ENCODE measurements at regions not wholly inside any gene's neighbourhood (a gene's known extent, or its start where the extent isn't known, plus 50 kb on each side); places are given as distances from the start of the nearest gene placed in this dataset.

DNA sequence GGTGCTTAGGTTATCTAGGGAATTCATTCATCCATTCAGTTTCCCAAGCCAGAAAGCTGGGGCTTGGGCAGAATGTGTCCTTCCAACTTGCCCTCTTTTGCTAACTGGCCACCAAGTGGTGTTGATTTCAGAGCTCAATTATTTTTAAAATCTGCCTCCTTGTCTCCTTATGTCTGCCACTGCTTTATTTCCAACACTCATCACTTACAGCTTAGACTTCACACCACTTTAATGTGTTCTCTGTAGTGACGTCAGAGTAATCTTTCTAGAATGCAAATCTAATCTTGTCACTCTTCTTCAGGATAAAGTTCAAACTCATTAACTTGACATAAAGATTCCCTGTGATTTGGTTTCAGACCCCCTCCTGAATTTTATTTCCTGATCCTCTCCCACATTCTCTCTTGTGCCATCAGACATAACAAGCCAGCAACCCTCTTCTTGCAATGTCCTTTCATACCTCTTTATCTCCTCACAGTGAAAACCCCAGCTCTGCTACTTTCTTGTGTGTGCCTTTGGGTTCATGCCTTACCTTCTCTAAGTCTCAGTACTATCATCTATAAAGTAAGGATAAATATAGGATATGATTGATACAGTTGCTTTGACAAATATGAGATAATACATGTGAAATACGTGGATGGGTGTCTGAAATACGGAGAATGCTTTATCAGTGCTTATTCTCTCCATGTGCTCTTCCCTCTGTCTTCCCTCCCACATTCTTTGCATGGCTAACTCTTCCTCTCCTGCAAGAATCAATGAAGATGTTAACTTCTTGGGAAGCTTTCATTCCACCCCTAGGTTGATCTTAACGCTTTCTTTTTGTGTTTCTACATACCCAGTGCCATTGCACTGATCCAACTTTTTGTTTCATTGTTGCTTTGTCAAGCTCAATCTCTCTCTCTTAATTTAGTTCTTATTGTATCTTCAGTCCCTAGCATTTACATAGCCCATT lies 522.7 kb upstream of the FZD8 start:
- no peaks in the 10 kb centered on the region for H3F3A ChIP-seq (ENCODE audit: low read depth)
- no peaks in the 10 kb centered on the region for H3K9me2 ChIP-seq (replicated peaks; ENCODE audit: low read depth, low read length)
- no peaks in the 10 kb centered on the region for H3K36me3 ChIP-seq (ENCODE audit: insufficient read depth, low read length)
- H4K20me1 ChIP-seq (ENCODE audit: insufficient read depth, low read length, poor library complexity, severe bottlenecking), result no peaks in the 10 kb centered on the region
- no peak for TF ChIP-seq EZH2phosphoT487 (IDR thresholded peaks at IDR 0.05; ENCODE audit: borderline replicate concordance)
- TF ChIP-seq, protein P1, sequence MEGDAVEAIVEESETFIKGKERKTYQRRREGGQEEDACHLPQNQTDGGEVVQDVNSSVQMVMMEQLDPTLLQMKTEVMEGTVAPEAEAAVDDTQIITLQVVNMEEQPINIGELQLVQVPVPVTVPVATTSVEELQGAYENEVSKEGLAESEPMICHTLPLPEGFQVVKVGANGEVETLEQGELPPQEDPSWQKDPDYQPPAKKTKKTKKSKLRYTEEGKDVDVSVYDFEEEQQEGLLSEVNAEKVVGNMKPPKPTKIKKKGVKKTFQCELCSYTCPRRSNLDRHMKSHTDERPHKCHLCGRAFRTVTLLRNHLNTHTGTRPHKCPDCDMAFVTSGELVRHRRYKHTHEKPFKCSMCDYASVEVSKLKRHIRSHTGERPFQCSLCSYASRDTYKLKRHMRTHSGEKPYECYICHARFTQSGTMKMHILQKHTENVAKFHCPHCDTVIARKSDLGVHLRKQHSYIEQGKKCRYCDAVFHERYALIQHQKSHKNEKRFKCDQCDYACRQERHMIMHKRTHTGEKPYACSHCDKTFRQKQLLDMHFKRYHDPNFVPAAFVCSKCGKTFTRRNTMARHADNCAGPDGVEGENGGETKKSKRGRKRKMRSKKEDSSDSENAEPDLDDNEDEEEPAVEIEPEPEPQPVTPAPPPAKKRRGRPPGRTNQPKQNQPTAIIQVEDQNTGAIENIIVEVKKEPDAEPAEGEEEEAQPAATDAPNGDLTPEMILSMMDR (conservative IDR thresholded peaks at IDR 0.05; ENCODE audit: low read length), result no peak
- H3K4me3 ChIP-seq (ENCODE audit: low read length, poor library complexity, severe bottlenecking), result no peak overlapping the region
- H3K4me1 ChIP-seq (ENCODE audit: insufficient read depth, low read length, poor library complexity, severe bottlenecking), result no peaks in the 10 kb centered on the region
- no peak overlapping the region for H3K9ac ChIP-seq (ENCODE audit: low read depth, low read length, poor library complexity, severe bottlenecking)
- no peak overlapping the region for H3K4me2 ChIP-seq (ENCODE audit: low read depth, low read length, poor library complexity, severe bottlenecking)
- H3K79me2 ChIP-seq (ENCODE audit: insufficient read depth, low read length), result no peaks in the 10 kb centered on the region
- H3K9me3 ChIP-seq (ENCODE audit: insufficient read depth, low read depth, low read length), result no peaks in the 10 kb centered on the region
- H2AFZ ChIP-seq (ENCODE audit: low read length), result no peak overlapping the region
- no peaks in the 10 kb centered on the region for H3K27me3 ChIP-seq (ENCODE audit: insufficient read depth, low read length, poor library complexity, severe bottlenecking)

DNA sequence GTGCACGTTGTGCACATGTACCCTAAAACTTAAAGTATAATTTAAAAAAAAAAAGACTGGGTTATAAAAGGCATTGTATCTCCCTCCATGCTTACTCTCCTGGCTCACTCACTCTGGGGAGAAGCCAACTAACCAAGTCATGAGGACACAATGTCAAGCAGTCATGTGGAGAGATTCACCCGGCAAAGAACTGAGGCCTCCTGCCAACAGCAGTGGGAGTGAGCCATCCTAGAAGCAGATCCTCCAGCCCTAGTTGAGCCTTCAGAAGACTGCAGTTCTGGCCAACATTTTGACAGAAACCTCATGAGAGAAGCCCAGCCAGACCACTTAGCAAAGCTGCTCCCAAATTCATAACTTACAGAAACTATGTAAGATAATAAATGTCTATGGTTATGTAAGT lies 521.7 kb upstream of the FZD8 start:
- no peaks in the 10 kb centered on the region for H4K20me1 ChIP-seq (ENCODE audit: insufficient read depth, low read length, poor library complexity, severe bottlenecking)
- H3K4me1 ChIP-seq (ENCODE audit: insufficient read depth, low read length, poor library complexity, severe bottlenecking), result no peaks in the 10 kb centered on the region
- no peaks in the 10 kb centered on the region for H3F3A ChIP-seq (ENCODE audit: low read depth)
- H3K27me3 ChIP-seq (ENCODE audit: insufficient read depth, low read length, poor library complexity, severe bottlenecking), result no peaks in the 10 kb centered on the region
- H3K9me3 ChIP-seq (ENCODE audit: insufficient read depth, low read depth, low read length), result no peaks in the 10 kb centered on the region
- no peaks in the 10 kb centered on the region for H3K36me3 ChIP-seq (ENCODE audit: insufficient read depth, low read length)
- H3K79me2 ChIP-seq (ENCODE audit: insufficient read depth, low read length), result no peaks in the 10 kb centered on the region
- H3K4me3 ChIP-seq (ENCODE audit: low read length, poor library complexity, severe bottlenecking), result no peak overlapping the region
- no peaks in the 10 kb centered on the region for H3K9me2 ChIP-seq (replicated peaks; ENCODE audit: low read depth, low read length)
- no peak overlapping the region for H2AFZ ChIP-seq (ENCODE audit: low read length)
- H3K9ac ChIP-seq (ENCODE audit: low read depth, low read length, poor library complexity, severe bottlenecking), result no peak overlapping the region
- H3K4me2 ChIP-seq (ENCODE audit: low read depth, low read length, poor library complexity, severe bottlenecking), result no peak overlapping the region
- no peak for TF ChIP-seq EZH2phosphoT487 (IDR thresholded peaks at IDR 0.05; ENCODE audit: borderline replicate concordance)
- TF ChIP-seq, protein P1 (conservative IDR thresholded peaks at IDR 0.05; ENCODE audit: low read length), result no peak

DNA sequence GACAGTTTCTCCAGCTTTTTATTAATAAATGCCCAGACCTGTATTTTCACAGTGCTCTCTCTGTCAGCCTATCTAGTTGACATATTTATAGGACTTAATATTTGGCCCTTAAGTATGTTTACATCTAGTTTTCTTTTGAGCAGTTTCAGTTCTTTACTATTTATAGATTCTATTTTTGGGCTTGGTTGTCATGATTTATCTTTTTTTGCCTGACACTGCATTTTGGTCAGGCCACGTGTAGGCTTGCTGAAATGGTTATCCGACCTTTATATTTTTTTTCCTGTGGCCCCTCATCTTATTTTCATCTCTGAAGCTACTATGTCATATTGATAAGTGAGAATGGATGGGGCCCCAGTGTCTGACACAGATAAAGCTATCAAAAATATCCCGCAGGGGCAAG lies 515.4 kb upstream of the FZD8 start:
- no peaks in the 10 kb centered on the region for H3K9me2 ChIP-seq (replicated peaks; ENCODE audit: low read depth, low read length)
- no peaks in the 10 kb centered on the region for H3K4me1 ChIP-seq (ENCODE audit: insufficient read depth, low read length, poor library complexity, severe bottlenecking)
- H4K20me1 ChIP-seq (ENCODE audit: insufficient read depth, low read length, poor library complexity, severe bottlenecking), result no peaks in the 10 kb centered on the region
- TF ChIP-seq EZH2phosphoT487 (IDR thresholded peaks at IDR 0.05; ENCODE audit: borderline replicate concordance), result no peak
- TF ChIP-seq, protein P1 (conservative IDR thresholded peaks at IDR 0.05; ENCODE audit: low read length), result no peak
- H3K36me3 ChIP-seq (ENCODE audit: insufficient read depth, low read length), result no peaks in the 10 kb centered on the region
- H3K27me3 ChIP-seq (ENCODE audit: insufficient read depth, low read length, poor library complexity, severe bottlenecking), result no peaks in the 10 kb centered on the region
- H3K9me3 ChIP-seq (ENCODE audit: insufficient read depth, low read depth, low read length), result no peaks in the 10 kb centered on the region
- no peak overlapping the region for H3K4me2 ChIP-seq (ENCODE audit: low read depth, low read length, poor library complexity, severe bottlenecking)
- no peak overlapping the region for H3K9ac ChIP-seq (ENCODE audit: low read depth, low read length, poor library complexity, severe bottlenecking)
- no peaks in the 10 kb centered on the region for H3F3A ChIP-seq (ENCODE audit: low read depth)
- no peak overlapping the region for H3K4me3 ChIP-seq (ENCODE audit: low read length, poor library complexity, severe bottlenecking)
- no peak overlapping the region for H2AFZ ChIP-seq (ENCODE audit: low read length)
- H3K79me2 ChIP-seq (ENCODE audit: insufficient read depth, low read length), result no peaks in the 10 kb centered on the region

All from Loucy (cell line).